ENCODE measurements at regions not wholly inside any gene's neighbourhood (a gene's known extent, or its start where the extent isn't known, plus 50 kb on each side); places are given as distances from the start of the nearest gene placed in this dataset.

DNA sequence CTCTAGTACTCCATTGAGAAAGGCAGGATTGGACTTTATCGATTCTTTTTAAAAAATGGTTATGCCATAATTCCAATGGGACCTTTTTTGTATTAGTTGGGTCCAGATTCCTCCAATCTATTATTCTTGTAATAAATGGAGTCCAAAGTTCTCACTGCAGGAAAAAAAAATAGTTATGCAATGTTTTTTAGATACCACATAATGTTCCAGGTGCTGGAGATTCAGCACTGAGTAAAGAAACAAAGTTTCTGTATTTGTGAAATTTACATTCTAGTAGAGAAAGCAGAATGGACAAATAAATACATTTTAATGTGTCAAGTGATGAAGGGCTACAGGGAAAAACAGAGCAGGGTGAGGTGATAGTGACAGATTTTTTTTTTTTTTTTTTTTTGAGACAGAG, 78.5 kb upstream of the MYCN start:
- TF ChIP-seq, protein P1, sequence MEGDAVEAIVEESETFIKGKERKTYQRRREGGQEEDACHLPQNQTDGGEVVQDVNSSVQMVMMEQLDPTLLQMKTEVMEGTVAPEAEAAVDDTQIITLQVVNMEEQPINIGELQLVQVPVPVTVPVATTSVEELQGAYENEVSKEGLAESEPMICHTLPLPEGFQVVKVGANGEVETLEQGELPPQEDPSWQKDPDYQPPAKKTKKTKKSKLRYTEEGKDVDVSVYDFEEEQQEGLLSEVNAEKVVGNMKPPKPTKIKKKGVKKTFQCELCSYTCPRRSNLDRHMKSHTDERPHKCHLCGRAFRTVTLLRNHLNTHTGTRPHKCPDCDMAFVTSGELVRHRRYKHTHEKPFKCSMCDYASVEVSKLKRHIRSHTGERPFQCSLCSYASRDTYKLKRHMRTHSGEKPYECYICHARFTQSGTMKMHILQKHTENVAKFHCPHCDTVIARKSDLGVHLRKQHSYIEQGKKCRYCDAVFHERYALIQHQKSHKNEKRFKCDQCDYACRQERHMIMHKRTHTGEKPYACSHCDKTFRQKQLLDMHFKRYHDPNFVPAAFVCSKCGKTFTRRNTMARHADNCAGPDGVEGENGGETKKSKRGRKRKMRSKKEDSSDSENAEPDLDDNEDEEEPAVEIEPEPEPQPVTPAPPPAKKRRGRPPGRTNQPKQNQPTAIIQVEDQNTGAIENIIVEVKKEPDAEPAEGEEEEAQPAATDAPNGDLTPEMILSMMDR (IDR thresholded peaks at IDR 0.05), result no peak
- Mint-ChIP-seq H3K4me1 (ENCODE audit: low read depth) (no peaks in the 10 kb centered on the region), H3K27ac (no peak overlapping the region), H3K9me3 (no peaks in the 10 kb centered on the region), H3K27me3 (peaks cover 26% of the 10 kb centered on the region), H3K4me3 (no peak overlapping the region), H3K36me3 (ENCODE audit: low read depth) (no peaks in the 10 kb centered on the region)
- Histone ChIP-seq H3K36me3 (ENCODE audit: insufficient read depth, low read length) (no peaks in the 10 kb centered on the region), H3K27ac (ENCODE audit: low read depth in 1 of 2, low read length in 2 of 2) (no peak overlapping the region), H3K9me3 (ENCODE audit: control insufficient read depth in 1 of 2, insufficient read depth in 1 of 2, low read length in 2 of 2) (no peaks in the 10 kb centered on the region), H3K4me1 (ENCODE audit: insufficient read depth, low read length) (no peaks in the 10 kb centered on the region), H3K27me3 (ENCODE audit: control insufficient read depth in 1 of 2, insufficient read depth in 2 of 2, low read length in 2 of 2) (no peaks in the 10 kb centered on the region), H3K4me3 (ENCODE audit: low read length) (no peak overlapping the region)
- intact Hi-C loops (cut with DNase I, micrococcal nuclease), result no loop called here
- POLR2A ChIA-PET, result no interaction called here
- ATAC-seq (ENCODE audit: poor library complexity) (no peak), DNase-seq (no peak)
- CTCF ChIA-PET, result no interaction called here

DNA sequence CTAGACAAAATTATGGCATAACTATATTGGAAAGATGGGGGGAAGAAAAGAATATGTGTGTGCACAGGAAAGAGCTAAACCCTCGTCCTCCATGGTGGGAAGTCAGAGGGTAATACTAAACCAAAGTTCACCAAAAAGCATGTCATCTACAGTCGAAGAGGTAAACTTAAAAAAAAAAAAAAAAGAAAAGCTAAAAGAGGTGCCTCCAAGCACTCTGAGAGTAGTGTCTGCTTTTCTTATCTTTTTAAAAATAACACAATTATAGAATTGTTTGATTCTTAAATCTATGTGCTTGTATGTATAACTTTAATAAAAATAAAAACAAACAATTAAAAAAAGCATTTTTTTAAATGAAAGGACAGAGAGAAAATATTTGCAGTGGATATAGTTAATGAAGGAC, 77.3 kb upstream of the MYCN start:
- Mint-ChIP-seq H3K4me1 (ENCODE audit: low read depth) (no peaks in the 10 kb centered on the region), H3K4me3 (no peak overlapping the region), H3K27me3 (peaks cover 26% of the 10 kb centered on the region), H3K36me3 (ENCODE audit: low read depth) (no peaks in the 10 kb centered on the region), H3K27ac (no peak overlapping the region), H3K9me3 (no peaks in the 10 kb centered on the region)
- intact Hi-C loops (cut with DNase I, micrococcal nuclease), result no loop called here
- CTCF ChIA-PET, result no interaction called here
- H3K36me3 ChIP-seq (ENCODE audit: insufficient read depth, low read length), result no peaks in the 10 kb centered on the region
- no peaks in the 10 kb centered on the region for H3K27me3 ChIP-seq (ENCODE audit: control insufficient read depth in 1 of 2, insufficient read depth in 2 of 2, low read length in 2 of 2)
- TF ChIP-seq, protein P1 (IDR thresholded peaks at IDR 0.05), result no peak
- ATAC-seq (ENCODE audit: poor library complexity) (no peak), DNase-seq (no peak)
- POLR2A ChIA-PET, result no interaction called here
- H3K27ac ChIP-seq (ENCODE audit: low read depth in 1 of 2, low read length in 2 of 2), result no peak overlapping the region
- no peak overlapping the region for H3K4me3 ChIP-seq (ENCODE audit: low read length)
- no peaks in the 10 kb centered on the region for H3K4me1 ChIP-seq (ENCODE audit: insufficient read depth, low read length)
- H3K9me3 ChIP-seq (ENCODE audit: control insufficient read depth in 1 of 2, insufficient read depth in 1 of 2, low read length in 2 of 2), result no peaks in the 10 kb centered on the region

DNA sequence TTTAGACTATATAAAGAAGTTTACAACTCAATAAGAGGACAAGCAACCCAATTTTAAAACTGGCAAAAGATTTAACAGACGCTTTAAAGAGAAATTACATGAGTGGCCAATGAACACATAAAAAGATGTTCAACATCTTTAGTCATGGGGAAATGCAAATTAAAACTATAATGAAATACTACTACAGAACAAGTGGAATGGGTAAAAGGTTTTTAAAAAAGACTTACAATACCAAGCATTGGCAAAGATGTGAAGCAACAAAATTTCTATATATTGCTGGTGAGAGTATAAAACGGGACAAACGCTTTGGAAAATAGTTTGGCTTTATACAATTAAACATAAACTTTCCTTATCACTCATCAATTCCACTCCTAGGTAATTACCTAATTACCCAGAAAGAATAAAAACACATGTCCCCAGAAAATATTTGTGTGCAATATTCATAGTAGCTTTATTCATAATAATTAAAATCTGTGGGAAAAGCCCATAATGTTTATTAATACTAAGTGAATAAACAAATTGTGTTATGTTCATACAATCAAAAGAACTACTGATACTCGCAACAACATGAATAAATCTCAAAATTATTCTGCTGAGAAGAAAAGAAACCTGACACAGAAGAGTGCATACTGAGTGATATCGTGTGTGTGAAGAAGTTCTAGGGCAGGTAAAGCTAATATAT, 76.7 kb upstream of the MYCN start:
- ATAC-seq (ENCODE audit: poor library complexity) (no peak), DNase-seq (no peak)
- Histone ChIP-seq H3K27ac (ENCODE audit: low read depth in 1 of 2, low read length in 2 of 2) (no peak overlapping the region), H3K36me3 (ENCODE audit: insufficient read depth, low read length) (no peaks in the 10 kb centered on the region), H3K4me1 (ENCODE audit: insufficient read depth, low read length) (no peaks in the 10 kb centered on the region), H3K27me3 (ENCODE audit: control insufficient read depth in 1 of 2, insufficient read depth in 2 of 2, low read length in 2 of 2) (no peaks in the 10 kb centered on the region), H3K9me3 (ENCODE audit: control insufficient read depth in 1 of 2, insufficient read depth in 1 of 2, low read length in 2 of 2) (no peaks in the 10 kb centered on the region), H3K4me3 (ENCODE audit: low read length) (no peak overlapping the region)
- Mint-ChIP-seq H3K4me1 (ENCODE audit: low read depth) (no peaks in the 10 kb centered on the region), H3K27ac (no peak overlapping the region), H3K9me3 (no peaks in the 10 kb centered on the region), H3K27me3 (peaks cover 23% of the 10 kb centered on the region), H3K4me3 (no peak overlapping the region), H3K36me3 (ENCODE audit: low read depth) (no peaks in the 10 kb centered on the region)
- POLR2A ChIA-PET, result no interaction called here
- intact Hi-C loops (cut with DNase I, micrococcal nuclease), result no loop called here
- TF ChIP-seq, protein P1 (IDR thresholded peaks at IDR 0.05), result no peak
- CTCF ChIA-PET, result no interaction called here
